MCF 10A (cell line): ENCODE measurements at regions not wholly inside any gene's neighbourhood (a gene's known extent, or its start where the extent isn't known, plus 50 kb on each side); places are given as distances from the start of the nearest gene placed in this dataset.

Experiments used
- BruUV-seq: library from RNA; stranded (reverse); fragments of 400-500 nt; replicated peaks from 2 replicates; lab custom pipeline; 2021; lab: Mats Ljungman, UMichigan
- CTCF ChIA-PET: fragments of 300-600 bp; sonication (Branson Sonifier 250); formaldehyde crosslinking; extraction: SDS; loops from one replicate; lab custom pipeline; 2021; ENCODE audit warnings: antibody characterized with exemption, inconsistent platforms; lab: Yijun Ruan, JAX
- POLR2A ChIA-PET: fragments of 300-600, 350-650 bp; sonication (Branson Sonifier 250); formaldehyde crosslinking; extraction: SDS; loops from one replicate; lab custom pipeline; 2020; ENCODE audit warnings: antibody characterized with exemption, inconsistent platforms; lab: Yijun Ruan, JAX
- DNase-seq: peaks from one replicate; pipeline ENCODE4 v3.0.0-alpha.2; 2018; ENCODE audit not compliant: unreplicated experiment
- H3K27ac Mint-ChIP-seq: one replicate; pipeline ENCODE4 v1.8.0; 2022; ENCODE audit warnings: mild to moderate bottlenecking, low read depth, mixed read lengths; ENCODE audit not compliant: unreplicated experiment
- H3K27me3 Mint-ChIP-seq: one replicate; pipeline ENCODE4 v1.8.0; 2022; ENCODE audit warnings: mixed read lengths; ENCODE audit not compliant: insufficient read depth, unreplicated experiment
- H3K36me3 Mint-ChIP-seq: one replicate; pipeline ENCODE4 v1.8.0; 2022; ENCODE audit warnings: mild to moderate bottlenecking, moderate library complexity, mixed read lengths; ENCODE audit not compliant: insufficient read depth, unreplicated experiment
- H3K4me1 Mint-ChIP-seq: one replicate; pipeline ENCODE4 v1.8.0; 2022; ENCODE audit warnings: mixed read lengths; ENCODE audit not compliant: insufficient read depth, unreplicated experiment
- H3K4me3 Mint-ChIP-seq: one replicate; pipeline ENCODE4 v1.8.0; 2022; ENCODE audit warnings: mild to moderate bottlenecking, moderate library complexity, mixed read lengths; ENCODE audit not compliant: unreplicated experiment
- H3K9me3 Mint-ChIP-seq: one replicate; pipeline ENCODE4 v1.8.0; 2022; ENCODE audit warnings: mixed read lengths; ENCODE audit not compliant: unreplicated experiment
- CTCF ChIP-seq: fragments of 200-600 bp; IDR thresholded peaks from one replicate; pipeline ENCODE4 v1.8.0; 2022; ENCODE audit warnings: antibody characterized with exemption, mild to moderate bottlenecking; ENCODE audit not compliant: unreplicated experiment
- intact Hi-C: fragments of 100-400 bp; cut with micrococcal nuclease; formaldehyde crosslinking; loops from 2 replicates; pipeline ENCODE4 v1.14.1; 2022

GRCh38 chr1:184166485-184166884 lies 115.0 kb downstream of the TSEN15 start:
- CTCF ChIA-PET: interaction anchor here (0.7 to 1.5 kb wide), 2 partner anchors 9 to 20 kb away, joined by 3 to 4 read pairs; no protein-coding TSS in a partner anchor
- intact Hi-C loops: no loop called here
- POLR2A ChIA-PET: interaction anchor here (0.7 kb wide), 2 partner anchors 9 to 11 kb away, joined by 3 read pairs; no protein-coding TSS in a partner anchor

GRCh38 chr1:184167352-184167751 lies 115.8 kb downstream of the TSEN15 start:
- DNase-seq: no peak
- H3K4me3 Mint-ChIP-seq: no peak overlapping the region
- CTCF ChIA-PET: interaction anchor here (0.6 to 1.5 kb wide), 3 partner anchors 9 to 39 kb away, joined by 3 to 4 read pairs (median 3); no protein-coding TSS in a partner anchor
- peaks cover 6% of the 10 kb centered on the region for H3K36me3 Mint-ChIP-seq
- no peaks in the 10 kb centered on the region for H3K27me3 Mint-ChIP-seq
- POLR2A ChIA-PET: interaction anchor here (0.7 kb wide), 1 partner anchor 10 kb away, joined by 3 read pairs; no protein-coding TSS in a partner anchor
- intact Hi-C loops: no loop called here
- H3K27ac Mint-ChIP-seq: no peak overlapping the region
- TF ChIP-seq CTCF: no peak
- H3K4me1 Mint-ChIP-seq: peaks cover 5% of the 10 kb centered on the region
- no TSS peak for BruUV-seq
- H3K9me3 Mint-ChIP-seq: peaks cover 8% of the 10 kb centered on the region

More at GRCh38 chr1:184166485-184166884, 115.0 kb downstream of the TSEN15 start:
- no peak overlapping the region for H3K27ac Mint-ChIP-seq
- H3K27me3 Mint-ChIP-seq: no peaks in the 10 kb centered on the region
- H3K9me3 Mint-ChIP-seq: peaks cover 8% of the 10 kb centered on the region
- DNase-seq: no peak
- peaks cover 6% of the 10 kb centered on the region for H3K36me3 Mint-ChIP-seq
- H3K4me1 Mint-ChIP-seq: peaks cover 5% of the 10 kb centered on the region
- no peak for TF ChIP-seq CTCF
- H3K4me3 Mint-ChIP-seq: no peak overlapping the region
- no TSS peak for BruUV-seq

- Mint-ChIP-seq H3K36me3 (no peaks in the 10 kb centered on the region), H3K4me1 (peaks cover 5% of the 10 kb centered on the region), H3K9me3 (no peaks in the 10 kb centered on the region), H3K4me3 (no peak overlapping the region), H3K27me3 (no peaks in the 10 kb centered on the region), H3K27ac (no peak overlapping the region)
- ChIA-PET CTCF (no interaction called here), POLR2A (no interaction called here)
- DNase-seq: no peak
- intact Hi-C loops: no loop called here
- TF ChIP-seq CTCF: no peak
- BruUV-seq: no TSS peak
These were observed 119.2 kb downstream of the TSEN15 start for GRCh38 chr1:184170719-184171118.

- H3K4me1 Mint-ChIP-seq: no peaks in the 10 kb centered on the region
- no peaks in the 10 kb centered on the region for H3K9me3 Mint-ChIP-seq
- H3K36me3 Mint-ChIP-seq: no peaks in the 10 kb centered on the region
- no peak overlapping the region for H3K27ac Mint-ChIP-seq
- no TSS peak for BruUV-seq
- ChIA-PET CTCF (interaction anchor here (0.6 kb wide), 1 partner anchor 9 kb away, joined by 4 read pairs; no protein-coding TSS in a partner anchor), POLR2A (no interaction called here)
- intact Hi-C loops: no loop called here
- no peak for TF ChIP-seq CTCF
- DNase-seq: no peak
- H3K27me3 Mint-ChIP-seq: no peaks in the 10 kb centered on the region
- H3K4me3 Mint-ChIP-seq: no peak overlapping the region
These were observed 124.5 kb downstream of the TSEN15 start for GRCh38 chr1:184176058-184176457.
